Fibroblast of the aortic adventitia (primary cell): ENCODE measurements at regions not wholly inside any gene's neighbourhood (a gene's known extent, or its start where the extent isn't known, plus 50 kb on each side); places are given as distances from the start of the nearest gene placed in this dataset.

Experiments used
- DNase-seq: peaks from one replicate; pipeline ENCODE4 v3.0.0-alpha.2; 2010; ENCODE audit warnings: low read depth
- H3K4me3 ChIP-seq: 2 replicates; pipeline ENCODE4 v1.5.1; 2011; ENCODE audit warnings: low read depth, mild to moderate bottlenecking, control low read depth, low read length, moderate library complexity
- CTCF ChIP-seq: IDR thresholded peaks from 2 replicates; pipeline ENCODE4 v1.5.1; 2011; ENCODE audit warnings: mild to moderate bottlenecking, low read length, control low read depth, inconsistent platforms; ENCODE audit not compliant: insufficient read depth

GRCh38 chr18:39506581-39507330 lies 1941.2 kb upstream of the CELF4 start:
- no peak for DNase-seq
- TF ChIP-seq CTCF, result no peak
- no peak overlapping the region for H3K4me3 ChIP-seq

GRCh38 chr18:39500306-39500705 lies 1934.7 kb upstream of the CELF4 start:
- no peak for TF ChIP-seq CTCF
- H3K4me3 ChIP-seq, result no peak overlapping the region
- no peak for DNase-seq

GRCh38 chr18:39497821-39498220 lies 1932.2 kb upstream of the CELF4 start:
- TF ChIP-seq CTCF, result no peak
- DNase-seq, result no peak
- H3K4me3 ChIP-seq, result no peak overlapping the region

- DNase-seq, result no peak
- no peak for TF ChIP-seq CTCF
- H3K4me3 ChIP-seq, result no peak overlapping the region
Measured at GRCh38 chr18:39496986-39497385, 1931.4 kb upstream of the CELF4 start.

GRCh38 chr18:39494211-39494896 lies 1928.8 kb upstream of the CELF4 start:
- H3K4me3 ChIP-seq, result no peak overlapping the region
- DNase-seq, result no peak
- TF ChIP-seq CTCF, result no peak

GRCh38 chr18:39491408-39491807 lies 1925.8 kb upstream of the CELF4 start:
- no peak for TF ChIP-seq CTCF
- no peak overlapping the region for H3K4me3 ChIP-seq
- DNase-seq, result no peak
